ENCODE measurements at regions not wholly inside any gene's neighbourhood (a gene's known extent, or its start where the extent isn't known, plus 50 kb on each side); places are given as distances from the start of the nearest gene placed in this dataset.

- Histone ChIP-seq H3K36me3 (ENCODE audit: insufficient read depth, low read length) (no peaks in the 10 kb centered on the region), H3K27me3 (ENCODE audit: insufficient read depth, low read length) (peaks cover 13% of the 10 kb centered on the region; the same call in 1 of the 2 replicates), H3K4me3 (ENCODE audit: low read depth, low read length) (no peak overlapping the region), H3K4me1 (ENCODE audit: control insufficient read depth, insufficient read depth, low read length, unreplicated experiment) (peaks cover 5% of the 10 kb centered on the region), H2AFZ (ENCODE audit: low read length, unreplicated experiment) (no peak overlapping the region), H3K79me2 (ENCODE audit: control insufficient read depth, insufficient read depth, low read length, unreplicated experiment) (no peaks in the 10 kb centered on the region), H3K27ac (ENCODE audit: low read depth, low read length) (no peak overlapping the region)
Measured at GRCh38 chr12:94799136-94799535, 148.8 kb upstream of the TMCC3 start.

- H3K4me1 ChIP-seq (ENCODE audit: control insufficient read depth, insufficient read depth, low read length, unreplicated experiment) = peaks cover 5% of the 10 kb centered on the region
- no peak overlapping the region for H2AFZ ChIP-seq (ENCODE audit: low read length, unreplicated experiment)
- H3K4me3 ChIP-seq (ENCODE audit: low read depth, low read length) = no peak overlapping the region
- H3K79me2 ChIP-seq (ENCODE audit: control insufficient read depth, insufficient read depth, low read length, unreplicated experiment) = no peaks in the 10 kb centered on the region
- peaks cover 13% of the 10 kb centered on the region; the same call in 1 of the 2 replicates for H3K27me3 ChIP-seq (ENCODE audit: insufficient read depth, low read length)
- no peaks in the 10 kb centered on the region for H3K36me3 ChIP-seq (ENCODE audit: insufficient read depth, low read length)
- no peak overlapping the region for H3K27ac ChIP-seq (ENCODE audit: low read depth, low read length)
Measured at GRCh38 chr12:94798113-94798512, 147.8 kb upstream of the TMCC3 start.

- H3K36me3 ChIP-seq (ENCODE audit: insufficient read depth, low read length) = no peaks in the 10 kb centered on the region
- H3K4me1 ChIP-seq (ENCODE audit: control insufficient read depth, insufficient read depth, low read length, unreplicated experiment) = peaks cover 5% of the 10 kb centered on the region
- H3K27ac ChIP-seq (ENCODE audit: low read depth, low read length) = no peak overlapping the region
- no peak overlapping the region for H3K4me3 ChIP-seq (ENCODE audit: low read depth, low read length)
- no peaks in the 10 kb centered on the region for H3K79me2 ChIP-seq (ENCODE audit: control insufficient read depth, insufficient read depth, low read length, unreplicated experiment)
- peaks cover 20% of the 10 kb centered on the region; the same call in 1 of the 2 replicates for H3K27me3 ChIP-seq (ENCODE audit: insufficient read depth, low read length)
- H2AFZ ChIP-seq (ENCODE audit: low read length, unreplicated experiment) = no peak overlapping the region
Measured at GRCh38 chr12:94795520-94795919, 145.2 kb upstream of the TMCC3 start.

- H3K79me2 ChIP-seq (ENCODE audit: control insufficient read depth, insufficient read depth, low read length, unreplicated experiment) = no peaks in the 10 kb centered on the region
- no peak overlapping the region for H2AFZ ChIP-seq (ENCODE audit: low read length, unreplicated experiment)
- H3K4me3 ChIP-seq (ENCODE audit: low read depth, low read length) = no peak overlapping the region
- H3K36me3 ChIP-seq (ENCODE audit: insufficient read depth, low read length) = no peaks in the 10 kb centered on the region
- peaks cover 21% of the 10 kb centered on the region for H3K27me3 ChIP-seq (ENCODE audit: insufficient read depth, low read length)
- H3K27ac ChIP-seq (ENCODE audit: low read depth, low read length) = no peak overlapping the region
- peaks cover 5% of the 10 kb centered on the region for H3K4me1 ChIP-seq (ENCODE audit: control insufficient read depth, insufficient read depth, low read length, unreplicated experiment)
Measured at GRCh38 chr12:94795044-94795443, 144.7 kb upstream of the TMCC3 start.

- H3K79me2 ChIP-seq (ENCODE audit: control insufficient read depth, insufficient read depth, low read length, unreplicated experiment) = no peaks in the 10 kb centered on the region
- H3K27ac ChIP-seq (ENCODE audit: low read depth, low read length) = no peak overlapping the region
- no peak overlapping the region for H3K4me3 ChIP-seq (ENCODE audit: low read depth, low read length)
- H2AFZ ChIP-seq (ENCODE audit: low read length, unreplicated experiment) = no peak overlapping the region
- H3K27me3 ChIP-seq (ENCODE audit: insufficient read depth, low read length) = peaks cover 15% of the 10 kb centered on the region
- H3K4me1 ChIP-seq (ENCODE audit: control insufficient read depth, insufficient read depth, low read length, unreplicated experiment) = peaks cover 5% of the 10 kb centered on the region
- no peaks in the 10 kb centered on the region for H3K36me3 ChIP-seq (ENCODE audit: insufficient read depth, low read length)
Measured at GRCh38 chr12:94793191-94793595, 142.8 kb upstream of the TMCC3 start.

- H3K4me3 ChIP-seq (ENCODE audit: low read depth, low read length) = no peak overlapping the region
- H3K36me3 ChIP-seq (ENCODE audit: insufficient read depth, low read length) = no peaks in the 10 kb centered on the region
- H3K4me1 ChIP-seq (ENCODE audit: control insufficient read depth, insufficient read depth, low read length, unreplicated experiment) = peaks cover 5% of the 10 kb centered on the region
- H3K27me3 ChIP-seq (ENCODE audit: insufficient read depth, low read length) = peaks cover 15% of the 10 kb centered on the region
- H2AFZ ChIP-seq (ENCODE audit: low read length, unreplicated experiment) = no peak overlapping the region
- H3K27ac ChIP-seq (ENCODE audit: low read depth, low read length) = no peak overlapping the region
- no peaks in the 10 kb centered on the region for H3K79me2 ChIP-seq (ENCODE audit: control insufficient read depth, insufficient read depth, low read length, unreplicated experiment)
Measured at GRCh38 chr12:94792693-94793092, 142.3 kb upstream of the TMCC3 start.

- peaks cover 15% of the 10 kb centered on the region for H3K27me3 ChIP-seq (ENCODE audit: insufficient read depth, low read length)
- H3K27ac ChIP-seq (ENCODE audit: low read depth, low read length) = no peak overlapping the region
- no peaks in the 10 kb centered on the region for H3K36me3 ChIP-seq (ENCODE audit: insufficient read depth, low read length)
- H3K4me3 ChIP-seq (ENCODE audit: low read depth, low read length) = no peak overlapping the region
- H2AFZ ChIP-seq (ENCODE audit: low read length, unreplicated experiment) = no peak overlapping the region
- peaks cover 5% of the 10 kb centered on the region for H3K4me1 ChIP-seq (ENCODE audit: control insufficient read depth, insufficient read depth, low read length, unreplicated experiment)
- no peaks in the 10 kb centered on the region for H3K79me2 ChIP-seq (ENCODE audit: control insufficient read depth, insufficient read depth, low read length, unreplicated experiment)
Measured at GRCh38 chr12:94791933-94792332, 141.6 kb upstream of the TMCC3 start.

- peaks cover 15% of the 10 kb centered on the region for H3K27me3 ChIP-seq (ENCODE audit: insufficient read depth, low read length)
- H3K27ac ChIP-seq (ENCODE audit: low read depth, low read length) = no peak overlapping the region
- no peak overlapping the region for H3K4me3 ChIP-seq (ENCODE audit: low read depth, low read length)
- H3K79me2 ChIP-seq (ENCODE audit: control insufficient read depth, insufficient read depth, low read length, unreplicated experiment) = no peaks in the 10 kb centered on the region
- H3K4me1 ChIP-seq (ENCODE audit: control insufficient read depth, insufficient read depth, low read length, unreplicated experiment) = peaks cover 5% of the 10 kb centered on the region
- no peaks in the 10 kb centered on the region for H3K36me3 ChIP-seq (ENCODE audit: insufficient read depth, low read length)
- no peak overlapping the region for H2AFZ ChIP-seq (ENCODE audit: low read length, unreplicated experiment)
Measured at GRCh38 chr12:94790825-94791224, 140.5 kb upstream of the TMCC3 start.

- H3K79me2 ChIP-seq (ENCODE audit: control insufficient read depth, insufficient read depth, low read length, unreplicated experiment) = no peaks in the 10 kb centered on the region
- H3K36me3 ChIP-seq (ENCODE audit: insufficient read depth, low read length) = no peaks in the 10 kb centered on the region
- no peak overlapping the region for H3K4me3 ChIP-seq (ENCODE audit: low read depth, low read length)
- no peak overlapping the region for H3K27ac ChIP-seq (ENCODE audit: low read depth, low read length)
- H3K27me3 ChIP-seq (ENCODE audit: insufficient read depth, low read length) = peaks cover 15% of the 10 kb centered on the region
- H3K4me1 ChIP-seq (ENCODE audit: control insufficient read depth, insufficient read depth, low read length, unreplicated experiment) = peaks cover 4% of the 10 kb centered on the region
- no peak overlapping the region for H2AFZ ChIP-seq (ENCODE audit: low read length, unreplicated experiment)
Measured at GRCh38 chr12:94790370-94790769, 140.0 kb upstream of the TMCC3 start.

- Histone ChIP-seq H2AFZ (ENCODE audit: low read length, unreplicated experiment) (no peak overlapping the region), H3K36me3 (ENCODE audit: insufficient read depth, low read length) (no peaks in the 10 kb centered on the region), H3K4me1 (ENCODE audit: control insufficient read depth, insufficient read depth, low read length, unreplicated experiment) (no peaks in the 10 kb centered on the region), H3K27me3 (ENCODE audit: insufficient read depth, low read length) (peaks cover 15% of the 10 kb centered on the region), H3K4me3 (ENCODE audit: low read depth, low read length) (no peak overlapping the region), H3K27ac (ENCODE audit: low read depth, low read length) (no peak overlapping the region), H3K79me2 (ENCODE audit: control insufficient read depth, insufficient read depth, low read length, unreplicated experiment) (no peaks in the 10 kb centered on the region)
Measured at GRCh38 chr12:94789510-94790225, 139.3 kb upstream of the TMCC3 start.

GRCh38 chr12:94788298-94788697 lies 137.9 kb upstream of the TMCC3 start:
- Histone ChIP-seq H3K4me3 (ENCODE audit: low read depth, low read length) (no peak overlapping the region), H3K36me3 (ENCODE audit: insufficient read depth, low read length) (no peaks in the 10 kb centered on the region), H3K79me2 (ENCODE audit: control insufficient read depth, insufficient read depth, low read length, unreplicated experiment) (no peaks in the 10 kb centered on the region), H3K27me3 (ENCODE audit: insufficient read depth, low read length) (peaks cover 15% of the 10 kb centered on the region), H2AFZ (ENCODE audit: low read length, unreplicated experiment) (no peak overlapping the region), H3K27ac (ENCODE audit: low read depth, low read length) (no peak overlapping the region), H3K4me1 (ENCODE audit: control insufficient read depth, insufficient read depth, low read length, unreplicated experiment) (peaks cover 8% of the 10 kb centered on the region)
